ES-I3 (cell line): ENCODE measurements at regions not wholly inside any gene's neighbourhood (a gene's known extent, or its start where the extent isn't known, plus 50 kb on each side); places are given as distances from the start of the nearest gene placed in this dataset.

ENCODE experiments used
- H3K36me3 ChIP-seq: 2 replicates; pipeline ENCODE4 v1.6.1; 2013; ENCODE audit warnings: mild to moderate bottlenecking, low read length, control low read depth, moderate library complexity; ENCODE audit not compliant: insufficient read depth
- H3K4me1 ChIP-seq: 2 replicates; pipeline ENCODE4 v1.6.1; 2013; ENCODE audit warnings: mild to moderate bottlenecking, control low read depth, low read length; ENCODE audit not compliant: insufficient read depth
- H3K9ac ChIP-seq: 2 replicates; pipeline ENCODE4 v1.6.1; 2013; ENCODE audit warnings: low read depth, mild to moderate bottlenecking, low read length, moderate library complexity
- H3K9me3 ChIP-seq: 2 replicates; pipeline ENCODE4 v1.6.1; 2013; ENCODE audit warnings: mild to moderate bottlenecking, low read length, moderate library complexity; ENCODE audit not compliant: control insufficient read depth, insufficient read depth

- Histone ChIP-seq H3K9ac (no peak overlapping the region), H3K9me3 (peaks cover 6% of the 10 kb centered on the region; the same call in 1 of the 2 replicates), H3K4me1 (no peaks in the 10 kb centered on the region), H3K36me3 (no peaks in the 10 kb centered on the region)
Measured at GRCh38 chr12:124229520-124229919, 65.4 kb upstream of the RFLNA start.

GRCh38 chr12:124230117-124230757, 64.7 kb upstream of the RFLNA start:
- H3K4me1 ChIP-seq: no peaks in the 10 kb centered on the region
- H3K9ac ChIP-seq: no peak overlapping the region
- no peaks in the 10 kb centered on the region for H3K36me3 ChIP-seq
- H3K9me3 ChIP-seq: peaks cover 6% of the 10 kb centered on the region; the same call in 1 of the 2 replicates

- H3K9me3 ChIP-seq: peaks cover 6% of the 10 kb centered on the region; the same call in 1 of the 2 replicates
- H3K9ac ChIP-seq: no peak overlapping the region
- H3K36me3 ChIP-seq: no peaks in the 10 kb centered on the region
- H3K4me1 ChIP-seq: no peaks in the 10 kb centered on the region
Measured at GRCh38 chr12:124230789-124231188, 64.1 kb upstream of the RFLNA start.

GRCh38 chr12:124231980-124232653, 62.8 kb upstream of the RFLNA start:
- Histone ChIP-seq H3K9ac (no peak overlapping the region), H3K9me3 (peaks cover 6% of the 10 kb centered on the region; the same call in 1 of the 2 replicates), H3K4me1 (no peaks in the 10 kb centered on the region), H3K36me3 (no peaks in the 10 kb centered on the region)

- Histone ChIP-seq H3K36me3 (no peaks in the 10 kb centered on the region), H3K9me3 (peaks cover 6% of the 10 kb centered on the region; the same call in 1 of the 2 replicates), H3K4me1 (no peaks in the 10 kb centered on the region), H3K9ac (no peak overlapping the region)
Measured at GRCh38 chr12:124232654-124232987, 62.3 kb upstream of the RFLNA start.

GRCh38 chr12:124233041-124233796, 61.7 kb upstream of the RFLNA start:
- Histone ChIP-seq H3K4me1 (no peaks in the 10 kb centered on the region), H3K9ac (no peak overlapping the region), H3K9me3 (peaks cover 6% of the 10 kb centered on the region; the same call in 1 of the 2 replicates), H3K36me3 (no peaks in the 10 kb centered on the region)

GRCh38 chr12:124233846-124234640, 60.9 kb upstream of the RFLNA start:
- Histone ChIP-seq H3K9ac (no peak overlapping the region), H3K4me1 (no peaks in the 10 kb centered on the region), H3K9me3 (peaks cover 6% of the 10 kb centered on the region; the same call in 1 of the 2 replicates), H3K36me3 (no peaks in the 10 kb centered on the region)

- Histone ChIP-seq H3K4me1 (no peaks in the 10 kb centered on the region; the same call in 1 of the 2 replicates), H3K36me3 (no peaks in the 10 kb centered on the region), H3K9ac (no peak overlapping the region), H3K9me3 (peaks cover under 1% of the 10 kb centered on the region; the same call in 1 of the 2 replicates)
Measured at GRCh38 chr12:124236625-124237031, 58.3 kb upstream of the RFLNA start.

GRCh38 chr12:124238886-124239285, 56.0 kb upstream of the RFLNA start:
- Histone ChIP-seq H3K4me1 (no peaks in the 10 kb centered on the region; the same call in 1 of the 2 replicates), H3K9ac (no peak overlapping the region), H3K9me3 (no peaks in the 10 kb centered on the region), H3K36me3 (no peaks in the 10 kb centered on the region)

- Histone ChIP-seq H3K4me1 (no peaks in the 10 kb centered on the region; the same call in 1 of the 2 replicates), H3K36me3 (no peaks in the 10 kb centered on the region), H3K9ac (no peak overlapping the region), H3K9me3 (no peaks in the 10 kb centered on the region)
Measured at GRCh38 chr12:124240493-124240892, 54.4 kb upstream of the RFLNA start.

- no peaks in the 10 kb centered on the region; the same call in 1 of the 2 replicates for H3K4me1 ChIP-seq
- H3K9ac ChIP-seq: no peak overlapping the region
- H3K36me3 ChIP-seq: no peaks in the 10 kb centered on the region
- no peaks in the 10 kb centered on the region for H3K9me3 ChIP-seq
Measured at GRCh38 chr12:124241776-124242528, 52.9 kb upstream of the RFLNA start.

- Histone ChIP-seq H3K9ac (no peak overlapping the region), H3K4me1 (no peaks in the 10 kb centered on the region; the same call in 1 of the 2 replicates), H3K36me3 (no peaks in the 10 kb centered on the region), H3K9me3 (no peaks in the 10 kb centered on the region)
Measured at GRCh38 chr12:124242529-124243065, 52.3 kb upstream of the RFLNA start.

GRCh38 chr12:124243936-124244335, 51.0 kb upstream of the RFLNA start:
- H3K4me1 ChIP-seq: no peaks in the 10 kb centered on the region; the same call in 1 of the 2 replicates
- no peaks in the 10 kb centered on the region for H3K9me3 ChIP-seq
- H3K9ac ChIP-seq: no peak overlapping the region
- no peaks in the 10 kb centered on the region for H3K36me3 ChIP-seq
